GM12874 (cell line): ENCODE measurements at regions not wholly inside any gene's neighbourhood (a gene's known extent, or its start where the extent isn't known, plus 50 kb on each side); places are given as distances from the start of the nearest gene placed in this dataset.

Experiments used
- CTCF ChIP-seq: IDR thresholded peaks from 2 replicates; pipeline ENCODE4 v1.5.1; 2011; ENCODE audit warnings: low read depth, mild to moderate bottlenecking, control low read depth, low read length, moderate library complexity; ENCODE audit not compliant: insufficient read depth

DNA sequence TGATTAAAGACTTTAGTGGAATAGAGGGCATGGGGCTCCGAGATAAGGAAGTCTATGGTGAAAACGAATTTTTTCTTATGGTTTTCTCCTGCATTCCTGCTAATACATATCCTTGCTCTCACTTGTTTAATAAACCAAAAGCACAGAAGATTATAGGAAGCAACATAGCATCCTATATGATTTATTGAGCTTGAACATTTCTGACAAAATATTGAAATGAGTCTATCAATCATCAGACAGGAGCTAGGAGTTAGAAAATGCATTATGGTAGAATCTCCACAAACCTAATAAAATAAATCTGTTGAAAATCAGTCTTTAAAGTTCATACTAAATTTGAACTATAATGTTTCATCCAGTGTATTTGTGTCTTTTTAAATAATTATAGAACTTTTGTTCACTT, 554.6 kb upstream of the RGMB start:
- TF ChIP-seq CTCF: no peak

- TF ChIP-seq CTCF: no peak
Measured at GRCh38 chr5:98227489-98227888, 546.0 kb upstream of the RGMB start.

DNA sequence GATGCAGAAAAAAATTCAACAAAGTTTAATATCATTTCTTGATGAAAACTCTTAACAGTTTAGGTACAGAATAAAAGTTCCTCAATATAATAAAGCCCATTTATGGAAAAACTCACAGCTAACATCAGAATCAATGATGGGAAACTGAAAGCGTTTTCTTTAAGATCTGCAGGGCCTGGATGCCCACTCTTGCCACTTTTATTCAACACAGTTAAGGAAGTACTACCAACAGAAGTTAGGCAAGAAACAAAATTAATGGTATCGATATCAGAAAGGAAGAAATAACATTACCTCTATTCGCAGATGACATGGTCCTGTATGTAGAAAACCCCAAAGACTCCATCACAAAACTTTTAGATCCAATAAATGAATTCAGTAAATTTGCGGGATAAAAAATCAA, 542.4 kb upstream of the RGMB start:
- TF ChIP-seq CTCF: no peak

GRCh38 chr5:98243972-98244371, 529.5 kb upstream of the RGMB start:
- no peak for TF ChIP-seq CTCF

DNA sequence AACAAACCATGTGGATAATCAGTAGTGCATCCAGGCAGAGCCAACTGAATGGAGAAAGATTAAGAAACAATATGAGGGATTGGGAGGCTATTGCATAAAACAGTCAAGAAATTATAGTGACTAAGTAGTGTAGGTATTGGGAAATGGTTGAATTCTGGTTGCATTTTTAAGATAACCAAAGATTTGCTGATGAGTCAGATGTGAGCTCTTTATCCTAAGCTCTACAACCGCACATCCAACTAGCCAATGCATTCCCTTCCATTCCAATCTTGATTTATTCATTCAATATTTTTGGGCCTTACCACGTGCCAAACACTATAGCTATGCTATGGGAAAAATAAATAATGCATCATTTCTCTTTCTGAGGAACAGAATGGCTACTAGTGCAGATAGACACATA, 524.5 kb upstream of the RGMB start:
- TF ChIP-seq CTCF: no peak

- TF ChIP-seq CTCF: no peak
Measured at GRCh38 chr5:98258939-98259338, 514.5 kb upstream of the RGMB start.

DNA sequence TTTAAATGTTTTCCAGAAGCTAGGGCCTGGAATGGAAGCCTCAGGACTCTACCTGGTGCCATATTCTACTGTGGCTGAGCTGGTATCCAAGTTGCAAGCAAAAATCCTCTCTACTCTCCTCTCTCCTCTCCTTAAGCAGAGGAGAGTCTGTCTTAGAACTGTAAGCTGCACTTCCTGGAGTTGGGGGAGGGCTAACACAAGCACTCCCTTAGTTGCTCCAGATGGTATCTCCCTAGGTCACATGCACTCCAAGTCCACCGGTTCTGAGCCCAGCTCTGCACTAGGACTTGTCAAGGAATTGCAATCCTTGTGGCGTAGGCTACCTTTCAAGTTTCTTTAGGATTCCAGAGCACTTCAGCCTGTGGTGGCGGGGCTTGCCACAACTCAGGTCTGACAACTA, 513.9 kb upstream of the RGMB start:
- no peak for TF ChIP-seq CTCF

DNA sequence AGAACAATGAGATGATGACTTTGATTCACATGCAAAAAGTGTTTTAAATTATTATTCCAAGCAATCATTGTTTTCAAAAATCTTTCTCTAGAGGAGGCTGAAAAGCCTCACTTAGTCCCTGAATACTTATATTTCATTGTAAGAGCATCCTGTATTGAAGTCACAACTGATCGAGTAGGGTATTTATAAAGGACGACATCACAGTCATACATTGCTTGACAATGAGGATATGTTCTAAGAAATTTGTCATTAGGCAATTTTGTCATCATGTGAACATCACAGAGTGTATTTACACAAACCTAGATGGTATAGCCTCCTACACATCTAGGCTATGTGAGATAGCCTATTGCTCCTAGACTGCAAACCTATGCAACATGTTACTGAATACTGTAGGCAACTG, 510.4 kb upstream of the RGMB start:
- no peak for TF ChIP-seq CTCF
